Suppressor macrophage (primary cell): ENCODE measurements at regions not wholly inside any gene's neighbourhood (a gene's known extent, or its start where the extent isn't known, plus 50 kb on each side); places are given as distances from the start of the nearest gene placed in this dataset.
A peak's percentile ranks its signal among the peaks of the same experiment; 100 is the strongest.

Experiments
- DNase-seq, 4 experiments: peaks; one replicate each; pipeline ENCODE4 v3.0.0-alpha.2; 2020 to 2022

DNA sequence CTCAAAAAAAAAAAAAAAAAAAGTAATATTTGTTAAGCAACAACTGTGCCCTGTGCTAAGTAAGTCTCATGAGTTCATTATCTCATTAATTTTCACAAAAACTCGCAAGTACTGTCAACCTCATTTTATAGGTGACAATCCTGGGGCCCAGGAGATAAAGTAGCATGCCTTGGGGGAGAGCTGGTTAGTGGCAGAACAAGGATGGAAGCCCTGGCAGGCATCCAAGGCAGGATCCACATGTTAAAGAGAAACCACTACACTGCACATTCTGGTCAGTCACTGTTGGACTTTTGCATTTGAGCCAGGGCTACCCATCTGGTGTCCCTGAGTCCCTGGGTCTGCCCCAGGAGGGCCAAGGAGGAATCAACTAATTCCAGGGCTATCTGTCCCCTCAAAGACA lies 54.6 kb downstream of the ZFP36L2 start:
- DNase-seq = peak in 3 of 4 experiments; percentile 40 to 66 (median 65)

GRCh38 chr2:43170405-43171105 lies 55.9 kb downstream of the ZFP36L2 start:
- DNase-seq = no peak

- peak in 1 of 4 experiments; percentile 50 for DNase-seq
Measured at GRCh38 chr2:43169987-43170386, 56.4 kb downstream of the ZFP36L2 start.

- peak in 1 of 4 experiments; percentile 48 for DNase-seq
Measured at GRCh38 chr2:43169099-43169945, 57.1 kb downstream of the ZFP36L2 start.

DNA sequence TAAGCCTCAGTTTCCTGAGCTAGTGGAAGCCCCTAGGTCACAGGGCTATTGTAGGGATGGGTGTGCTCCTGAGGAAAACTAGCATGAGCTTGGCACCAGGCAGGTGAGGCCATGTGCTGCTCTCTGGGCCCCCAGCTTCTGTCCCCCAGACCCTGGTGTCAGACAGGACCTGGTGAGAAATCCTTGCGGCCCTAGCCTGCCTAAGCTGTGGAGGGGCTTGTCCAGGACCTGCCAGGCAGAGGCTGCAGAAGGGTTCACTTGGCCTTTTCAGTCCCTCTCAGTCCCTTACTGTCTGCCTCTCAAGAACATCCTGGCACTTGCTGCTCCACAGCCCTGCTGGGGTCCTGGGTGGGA lies 58.4 kb downstream of the ZFP36L2 start:
- DNase-seq = no peak

DNA sequence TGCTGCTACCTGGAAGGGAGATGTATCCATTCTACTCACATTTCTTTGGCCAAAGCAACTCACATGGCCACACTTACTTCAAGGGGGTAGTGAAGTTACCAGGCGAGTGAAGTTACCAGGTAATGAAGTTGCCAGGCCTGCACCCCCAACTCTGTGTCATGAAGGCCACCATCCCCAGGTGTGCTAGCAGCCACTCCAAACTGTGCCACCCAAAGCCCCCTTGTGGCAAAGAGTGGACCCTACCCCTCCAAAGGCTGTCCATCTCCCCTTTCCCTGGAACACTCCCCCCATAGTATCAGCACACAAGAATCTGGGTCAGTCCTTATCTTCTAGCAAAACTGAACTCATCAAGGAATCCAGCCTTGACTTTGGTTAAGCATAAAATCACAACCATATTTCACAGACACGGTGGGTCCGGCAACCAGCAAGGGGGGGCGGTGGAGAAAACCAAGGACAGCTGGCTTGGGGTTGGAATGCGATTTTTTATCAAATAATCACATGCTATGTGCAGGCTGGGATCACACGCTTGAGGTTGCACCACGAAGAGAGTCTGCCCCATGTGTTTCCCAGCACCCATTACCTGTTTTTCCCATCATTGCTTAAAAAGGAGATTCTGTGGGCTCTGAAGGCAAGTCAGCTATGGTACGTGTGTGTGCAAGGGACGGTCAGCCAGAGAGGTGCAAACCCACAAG lies 60.9 kb downstream of the ZFP36L2 start:
- DNase-seq = no peak

DNA sequence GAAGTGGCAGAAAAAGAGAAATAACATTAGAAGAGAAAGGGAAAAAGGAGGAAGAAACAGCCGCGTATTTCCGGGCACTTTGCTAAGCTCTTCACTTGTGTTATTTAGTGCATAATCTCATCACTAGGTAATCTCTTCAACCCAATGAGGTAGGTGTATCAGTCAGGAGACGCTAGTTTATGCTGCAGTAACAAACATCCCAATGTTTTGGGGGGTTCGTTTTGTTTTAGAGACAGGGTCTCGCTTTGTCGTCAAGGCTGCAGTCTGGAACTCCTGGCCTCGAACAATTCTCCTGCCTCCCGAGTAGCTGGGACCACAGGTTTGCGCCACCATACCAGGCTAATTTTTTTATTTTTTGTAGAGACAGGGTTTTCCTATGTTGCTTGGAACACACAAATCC lies 61.7 kb downstream of the ZFP36L2 start:
- no peak for DNase-seq

DNA sequence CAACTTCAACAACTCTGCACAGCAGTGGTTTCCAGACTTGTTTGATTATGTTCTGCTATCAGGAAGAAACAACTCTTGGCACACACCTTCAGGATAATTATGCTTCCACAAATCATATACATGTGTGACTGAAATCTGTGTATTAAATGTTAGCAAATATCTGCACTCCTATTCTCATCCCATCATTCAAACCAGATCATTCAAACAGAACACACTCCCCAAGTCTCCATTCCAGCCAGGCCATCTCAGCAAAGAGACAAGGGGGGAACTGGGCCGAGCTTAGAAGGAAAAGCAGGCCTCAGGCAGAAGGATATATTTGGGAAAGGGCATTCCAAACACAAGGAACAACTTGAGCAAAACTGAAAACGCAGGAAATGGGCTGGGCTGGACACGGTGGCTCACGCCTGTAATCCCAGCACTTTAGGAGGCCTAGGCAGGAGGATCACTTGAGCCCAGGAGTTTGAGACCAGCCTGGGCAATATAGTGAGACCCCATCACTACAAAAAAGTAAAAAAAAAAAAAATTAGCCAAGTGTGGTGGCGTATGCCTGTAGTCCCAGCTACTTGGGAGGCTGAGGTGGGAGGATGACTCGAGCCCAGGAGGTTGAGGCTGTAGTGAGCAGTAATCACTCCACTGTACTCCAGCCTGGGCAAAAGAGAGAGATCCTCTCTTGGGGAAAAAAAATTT lies 62.7 kb downstream of the ZFP36L2 start:
- DNase-seq = no peak

DNA sequence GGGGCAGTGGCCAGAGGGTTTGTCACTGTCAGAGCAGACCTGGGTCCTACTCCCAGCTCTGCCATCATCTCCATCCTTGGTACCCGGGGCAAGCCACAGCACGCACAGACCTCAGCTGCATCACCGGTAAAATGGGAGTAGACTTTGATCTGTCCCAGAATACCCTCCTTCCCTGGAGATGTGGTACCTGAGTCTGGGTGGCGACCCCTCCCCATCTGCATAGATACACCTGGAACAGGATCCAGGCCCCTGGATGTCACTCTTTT lies 64.0 kb downstream of the ZFP36L2 start:
- no peak for DNase-seq

DNA sequence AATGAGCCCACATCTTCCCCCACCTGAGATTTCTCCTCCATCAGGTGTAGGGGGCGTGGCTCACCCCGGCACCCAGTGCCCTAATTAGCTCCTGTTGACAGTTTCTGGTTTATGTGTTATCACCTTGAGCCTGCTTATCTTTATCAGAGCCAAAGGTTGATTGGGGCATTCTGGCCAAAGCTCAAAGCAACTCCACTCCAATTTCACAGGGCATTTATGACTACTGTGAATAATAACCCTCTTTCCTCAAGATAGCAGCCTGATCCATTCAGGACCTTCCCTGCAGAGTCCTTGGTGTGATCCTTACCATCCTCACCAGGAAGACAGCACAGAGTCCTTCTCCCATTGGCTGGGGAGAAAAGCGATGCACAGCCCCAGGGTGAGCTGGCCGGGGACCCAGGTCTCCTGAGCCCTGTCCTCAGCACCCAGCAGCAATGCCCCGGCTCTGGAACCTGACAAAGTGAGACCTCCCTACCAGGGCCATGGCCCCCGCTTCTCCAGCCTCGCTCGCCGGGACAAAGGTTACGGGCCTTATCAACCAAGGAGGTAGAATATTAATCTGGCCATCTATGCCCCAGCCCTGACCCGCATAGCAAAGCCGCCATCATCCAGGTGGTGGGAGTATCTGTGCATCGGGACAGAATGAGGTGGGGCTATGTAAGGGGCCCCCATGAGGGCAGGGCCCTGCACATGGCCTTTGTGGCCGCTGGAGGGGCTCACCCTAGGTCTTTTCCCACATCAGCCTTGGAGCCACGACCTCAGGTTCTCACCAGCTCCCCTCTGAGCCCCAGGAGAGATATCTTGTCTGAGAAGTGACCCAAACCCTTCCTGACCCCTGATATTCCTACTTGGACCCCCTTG lies 64.5 kb downstream of the ZFP36L2 start:
- DNase-seq = no peak

- no peak for DNase-seq
Measured at GRCh38 chr2:43160778-43161177, 65.6 kb downstream of the ZFP36L2 start.

DNA sequence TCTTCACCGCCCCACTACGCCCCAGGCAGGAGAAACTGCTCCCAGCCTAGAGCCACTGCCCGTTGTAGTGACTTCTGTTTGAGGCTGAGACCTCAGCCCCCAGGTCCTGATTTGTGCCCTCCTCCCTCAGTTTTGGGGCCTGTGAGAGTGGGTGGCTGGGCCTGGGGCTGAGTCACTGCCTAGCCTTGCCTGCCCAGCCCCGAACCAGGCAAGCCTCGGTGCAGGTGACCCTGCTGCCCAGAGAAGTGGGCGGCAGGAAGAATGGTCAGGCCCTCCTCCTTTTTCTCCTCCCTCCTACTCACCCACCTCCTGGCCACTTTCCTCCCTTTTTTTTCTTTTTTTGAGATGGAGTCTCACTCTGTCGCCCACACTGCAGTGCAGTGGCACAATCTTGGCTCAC lies 66.6 kb downstream of the ZFP36L2 start:
- DNase-seq = peak; percentile 44 to 71 (median 63)

DNA sequence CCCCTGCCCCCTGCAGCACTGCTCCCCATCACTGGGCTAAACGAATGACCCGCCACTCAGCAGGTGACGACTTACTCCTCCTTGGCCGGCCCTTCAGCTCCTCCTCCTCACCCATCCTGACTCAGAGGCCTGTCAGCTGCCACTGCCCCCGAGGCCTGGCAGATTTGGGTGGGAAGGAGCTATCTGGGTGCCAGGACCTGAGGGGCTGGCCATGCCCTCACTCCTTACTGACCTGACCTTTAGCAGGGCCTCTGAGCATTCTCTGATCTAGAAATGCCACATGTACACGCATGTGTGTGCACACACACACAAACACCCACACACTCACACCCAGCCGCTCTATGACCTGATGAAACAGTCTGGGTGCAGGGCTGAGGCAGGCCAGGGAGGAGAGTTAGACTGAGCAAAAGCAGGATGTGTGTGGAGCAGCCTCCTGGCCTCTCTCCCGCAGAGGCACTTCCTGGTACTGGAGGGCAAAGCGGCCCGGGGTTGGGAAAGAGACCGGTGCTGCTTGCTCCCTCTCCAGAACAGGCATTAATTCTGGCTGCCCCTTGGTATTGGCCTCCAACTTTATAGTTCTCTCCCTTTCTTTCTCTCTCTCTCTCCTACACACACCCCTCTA lies 68.0 kb downstream of the ZFP36L2 start:
- DNase-seq = peak; percentile 86 to 94 (median 90)

- peak; percentile 83 to 91 (median 88) for DNase-seq
Measured at GRCh38 chr2:43157506-43158246, 68.7 kb downstream of the ZFP36L2 start.

DNA sequence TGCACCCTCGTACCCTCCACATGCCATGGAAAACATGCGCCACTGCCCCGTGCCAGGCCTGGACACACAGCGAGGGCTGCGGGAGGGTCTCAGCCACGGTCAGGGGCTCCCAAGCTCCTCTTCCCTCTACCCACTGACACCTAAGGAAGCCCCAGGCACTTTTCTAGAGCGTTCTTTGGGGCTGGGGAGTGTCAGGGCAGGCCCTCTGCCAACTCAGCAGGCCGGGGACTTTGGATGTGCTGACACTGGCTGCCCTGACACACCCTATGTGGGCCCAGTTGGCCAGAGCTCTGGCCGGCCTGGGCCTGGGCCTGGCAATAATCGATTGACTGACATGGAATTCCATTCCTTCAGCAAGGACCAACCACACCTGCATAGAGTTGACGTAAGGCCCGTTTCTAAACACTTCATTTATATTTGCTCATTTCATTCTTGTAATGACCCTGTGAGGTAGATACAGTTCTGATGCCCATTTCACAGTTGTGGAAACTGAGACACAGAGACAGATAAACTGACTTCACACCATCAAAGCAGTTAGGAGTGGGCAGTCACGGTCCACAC lies 70.5 kb downstream of the ZFP36L2 start:
- DNase-seq = no peak

DNA sequence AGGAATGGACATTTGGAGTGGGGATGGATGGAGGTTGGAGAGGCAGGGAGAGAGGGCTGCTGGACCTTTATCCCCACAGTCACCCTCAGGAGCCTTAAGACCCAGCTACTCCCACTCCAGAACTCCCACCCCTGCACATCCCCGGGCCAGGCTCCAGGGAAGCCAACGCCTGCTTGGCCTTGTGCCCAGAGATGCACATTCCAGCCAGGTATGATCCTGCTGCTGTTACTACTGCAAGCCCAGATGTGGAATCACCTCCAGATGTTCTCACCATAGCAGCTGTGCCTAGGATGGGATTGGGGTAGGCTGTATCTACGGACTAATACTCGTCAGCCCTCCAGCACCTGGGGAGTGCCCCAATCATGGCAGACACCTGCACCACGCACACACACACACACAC lies 71.7 kb downstream of the ZFP36L2 start:
- DNase-seq = no peak

DNA sequence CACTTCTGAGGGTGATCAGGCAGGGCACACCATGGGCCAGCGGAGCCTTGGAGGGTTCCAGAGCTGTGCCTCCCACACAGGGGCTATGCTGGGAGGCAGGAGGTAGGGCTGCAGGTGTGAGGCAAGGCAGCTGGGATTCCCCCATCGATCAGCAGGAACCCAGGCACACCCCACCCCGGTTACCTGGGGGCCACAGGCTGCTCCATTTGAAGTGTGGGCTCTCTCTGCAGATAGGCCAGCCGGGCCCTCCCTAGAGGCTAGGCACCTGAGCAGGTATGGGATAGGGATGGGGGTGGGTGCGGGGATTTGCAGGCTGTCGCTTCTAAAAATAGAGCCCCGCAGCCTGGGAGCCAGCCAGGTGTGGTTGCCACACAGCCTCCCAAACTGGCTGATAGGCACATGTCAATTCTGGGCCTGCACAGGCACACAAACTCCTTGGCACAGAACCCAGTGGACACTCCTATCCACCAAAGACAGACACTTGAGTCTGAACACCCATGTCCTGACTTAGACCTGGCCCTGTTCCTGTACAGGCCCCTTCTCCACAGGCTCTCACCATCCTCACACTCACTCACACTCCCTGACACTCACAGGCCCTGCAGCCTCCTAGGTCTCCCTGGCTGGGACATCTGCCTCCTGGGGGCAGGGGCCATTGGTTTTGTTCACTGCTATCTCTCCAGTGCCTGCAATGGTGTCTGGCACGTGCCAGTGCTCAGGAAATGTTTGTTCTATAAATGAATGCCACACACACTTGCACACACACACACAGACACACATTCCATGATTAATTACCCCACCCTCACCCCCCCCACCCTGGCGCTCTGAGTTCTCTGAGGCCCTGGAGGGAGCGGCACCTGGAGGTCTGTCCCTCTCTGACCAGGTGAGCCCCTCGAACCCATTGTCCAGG lies 73.4 kb downstream of the ZFP36L2 start:
- DNase-seq = no peak

GRCh38 chr2:43152186-43152585 lies 74.2 kb downstream of the ZFP36L2 start:
- DNase-seq = no peak

GRCh38 chr2:43149482-43150107 lies 76.8 kb downstream of the ZFP36L2 start:
- no peak for DNase-seq
